Superior temporal gyrus (tissue), 1 donor: ENCODE measurements at regions not wholly inside any gene's neighbourhood (a gene's known extent, or its start where the extent isn't known, plus 50 kb on each side); places are given as distances from the start of the nearest gene placed in this dataset.
"Not testable (repeated sequence)": the region's sequence is repeated elsewhere in the genome, so short reads cannot be mapped to it uniquely, and the experiment has no call there.

ENCODE experiments used
- DNase-seq: peaks from one replicate; pipeline ENCODE4 v3.0.0-alpha.2; 2016; ENCODE audit errors: extremely low spot score

GRCh38 chr3:176193032-176193730, 1004.1 kb downstream of the TBL1XR1 start:
- no peak for DNase-seq

GRCh38 chr3:176190755-176191154, 1006.5 kb downstream of the TBL1XR1 start:
- DNase-seq = no peak

DNA sequence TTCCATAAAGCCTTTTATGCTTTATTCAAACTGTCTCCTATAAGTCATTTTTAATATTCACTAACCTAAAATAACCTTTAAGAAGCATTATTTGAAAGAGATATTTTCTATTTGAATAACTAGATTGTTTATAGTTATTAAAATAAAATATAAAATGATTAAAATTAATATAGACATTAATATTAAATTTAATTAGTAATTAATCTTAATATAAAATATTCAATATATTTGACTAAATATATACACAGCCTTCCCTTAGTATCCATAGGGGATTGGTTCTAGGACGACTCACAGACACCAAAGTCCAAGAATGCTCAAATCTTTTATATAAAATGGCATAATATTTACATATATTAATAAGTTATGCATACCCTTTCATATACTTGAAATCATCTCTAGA, 1014.1 kb downstream of the TBL1XR1 start:
- no peak for DNase-seq

- DNase-seq = no peak
Measured at GRCh38 chr3:176174060-176174459, 1023.2 kb downstream of the TBL1XR1 start.

DNA sequence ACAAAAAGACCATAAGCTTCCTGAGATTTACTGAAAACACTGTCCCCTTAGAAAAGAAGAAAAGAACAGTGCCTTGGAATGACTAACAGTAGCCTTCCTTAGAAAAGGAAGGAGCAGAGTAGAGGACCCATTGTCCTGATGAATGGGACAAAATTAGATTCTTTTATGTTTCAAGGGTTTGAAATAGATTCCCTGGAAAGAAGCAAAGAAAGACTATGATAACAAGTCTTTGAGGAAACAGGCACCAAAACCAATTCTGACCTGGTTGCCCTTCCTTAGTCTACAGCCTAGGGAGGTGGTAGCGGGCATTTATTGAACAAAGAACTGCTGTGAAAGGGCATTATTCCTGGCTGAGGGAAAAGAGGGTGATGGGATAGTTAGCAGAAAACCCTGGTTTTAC, 1024.8 kb downstream of the TBL1XR1 start:
- DNase-seq = no peak

DNA sequence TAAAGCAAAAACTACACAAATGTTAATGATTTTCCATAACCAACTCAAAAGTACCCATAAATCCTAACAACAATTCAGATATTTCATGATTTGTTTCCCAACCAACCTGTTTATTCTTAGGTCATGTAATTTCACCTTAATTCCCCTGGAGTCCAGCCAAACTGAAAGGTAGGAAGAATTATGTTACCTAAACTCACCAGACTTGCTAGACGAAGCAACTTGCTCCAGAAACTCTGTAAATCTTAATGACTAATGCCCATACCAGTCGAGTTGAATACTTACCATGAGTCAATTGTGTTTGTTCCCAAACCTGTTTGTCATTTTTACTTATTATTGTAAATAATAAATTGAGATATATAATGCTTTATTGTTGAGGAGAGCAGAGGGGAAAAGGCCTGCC, 1030.0 kb downstream of the TBL1XR1 start:
- no peak for DNase-seq

- no peak for DNase-seq
Measured at GRCh38 chr3:176160997-176161396, 1036.3 kb downstream of the TBL1XR1 start.

DNA sequence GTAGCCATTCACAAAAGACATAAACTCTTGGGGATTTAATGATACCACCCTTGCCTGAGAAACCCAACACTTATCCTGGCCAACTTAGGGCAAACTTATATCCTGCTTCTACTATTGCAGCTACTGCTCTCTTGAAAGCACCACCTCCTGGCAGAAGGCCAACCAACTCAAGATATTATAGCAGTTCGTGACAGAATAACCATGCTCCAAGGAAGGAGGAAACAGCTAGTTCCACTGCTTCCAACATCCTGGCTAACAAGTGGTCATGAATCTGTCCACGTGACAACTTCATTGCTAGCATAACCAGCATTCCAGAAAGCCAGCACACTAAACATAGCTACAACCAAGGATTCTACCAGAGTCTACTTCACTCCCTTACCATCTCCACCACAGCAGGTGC, 1037.5 kb downstream of the TBL1XR1 start:
- no peak for DNase-seq

GRCh38 chr3:176155012-176155411, 1042.3 kb downstream of the TBL1XR1 start:
- no peak for DNase-seq

GRCh38 chr3:176149567-176149966, 1047.7 kb downstream of the TBL1XR1 start:
- no peak for DNase-seq

DNA sequence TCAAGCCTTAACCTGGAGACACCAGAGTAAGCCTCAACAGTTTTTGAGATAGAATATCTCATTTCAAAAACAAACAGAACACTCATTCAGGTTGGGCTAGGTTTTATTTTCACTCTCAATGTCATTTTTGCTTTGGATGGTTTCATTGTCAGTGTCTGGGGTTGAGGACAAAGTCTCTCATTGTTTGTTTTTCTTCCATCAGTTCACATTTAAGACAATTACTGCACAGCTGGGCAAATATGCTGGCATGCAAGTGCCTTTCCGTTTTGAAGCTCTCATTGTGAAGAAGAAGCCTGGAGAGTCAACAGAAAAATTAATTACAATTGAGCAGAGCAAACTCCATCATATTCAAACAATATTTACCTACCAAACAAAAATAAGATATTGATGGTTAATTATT, 1050.0 kb downstream of the TBL1XR1 start:
- DNase-seq = peak; percentile 80

DNA sequence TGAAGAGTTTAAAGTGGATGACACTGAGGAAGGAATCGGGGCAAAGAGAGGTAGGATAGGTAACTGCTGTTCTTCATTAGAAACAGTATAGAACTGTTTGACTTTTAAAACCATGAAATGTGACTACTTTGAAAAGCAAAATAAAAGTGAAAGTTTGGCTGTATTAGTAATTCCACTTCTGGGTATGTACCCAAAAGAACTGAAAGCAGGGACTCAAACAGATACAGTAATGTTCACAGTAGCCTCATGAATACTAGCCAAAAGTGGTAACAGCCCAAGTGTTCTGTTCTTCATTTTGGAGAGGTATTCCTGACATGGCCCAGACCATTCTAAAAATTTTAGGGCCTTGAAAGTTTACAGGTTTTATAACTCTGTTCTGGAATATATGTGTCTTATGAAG, 1055.4 kb downstream of the TBL1XR1 start:
- DNase-seq = no peak

- DNase-seq = no peak
Measured at GRCh38 chr3:176120507-176120906, 1076.8 kb downstream of the TBL1XR1 start.

- no peak for DNase-seq
Measured at GRCh38 chr3:176119826-176120225, 1077.5 kb downstream of the TBL1XR1 start.

DNA sequence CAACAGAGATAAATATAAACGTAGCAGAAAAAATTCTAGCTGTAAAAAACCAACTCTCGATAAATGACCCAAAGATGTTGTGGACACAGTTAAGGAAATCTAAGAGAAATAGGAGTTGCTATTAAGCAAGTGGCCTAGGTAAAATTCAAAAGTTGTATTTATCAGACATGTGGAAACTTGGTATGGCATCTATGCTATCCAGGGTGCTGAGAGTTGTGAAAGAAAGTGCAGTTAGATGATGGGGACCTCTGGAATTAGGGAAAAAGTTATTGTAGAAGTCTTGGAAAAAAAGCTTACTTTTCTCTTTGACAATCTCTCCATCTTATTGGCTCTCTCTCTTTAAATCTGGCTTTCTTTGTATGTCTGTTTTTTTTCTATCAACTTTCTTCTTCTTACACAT, 1090.9 kb downstream of the TBL1XR1 start:
- no peak for DNase-seq

DNA sequence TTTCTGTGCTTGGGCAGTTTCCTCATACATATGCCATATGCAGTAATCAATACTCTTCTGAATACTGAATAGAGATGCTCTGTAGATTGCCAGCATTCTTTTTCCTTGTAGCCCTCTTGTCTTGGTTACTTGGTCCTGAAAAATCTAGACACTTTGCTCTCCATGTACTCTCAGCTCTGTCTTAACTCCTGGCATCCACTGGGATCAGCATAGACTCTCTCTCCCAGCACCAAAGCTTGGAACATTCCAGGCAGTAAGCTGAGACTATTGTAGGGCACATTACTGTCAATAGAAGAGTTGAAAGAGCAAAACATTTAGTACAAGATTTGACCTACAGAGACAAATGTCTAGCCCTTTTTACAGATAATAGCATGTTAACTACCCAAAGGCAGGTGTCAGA, 1100.3 kb downstream of the TBL1XR1 start:
- DNase-seq = no peak

- DNase-seq = not testable (repeated sequence)
Measured at GRCh38 chr3:176093892-176094291, 1103.4 kb downstream of the TBL1XR1 start.

- no peak for DNase-seq
Measured at GRCh38 chr3:176090727-176091126, 1106.6 kb downstream of the TBL1XR1 start.

DNA sequence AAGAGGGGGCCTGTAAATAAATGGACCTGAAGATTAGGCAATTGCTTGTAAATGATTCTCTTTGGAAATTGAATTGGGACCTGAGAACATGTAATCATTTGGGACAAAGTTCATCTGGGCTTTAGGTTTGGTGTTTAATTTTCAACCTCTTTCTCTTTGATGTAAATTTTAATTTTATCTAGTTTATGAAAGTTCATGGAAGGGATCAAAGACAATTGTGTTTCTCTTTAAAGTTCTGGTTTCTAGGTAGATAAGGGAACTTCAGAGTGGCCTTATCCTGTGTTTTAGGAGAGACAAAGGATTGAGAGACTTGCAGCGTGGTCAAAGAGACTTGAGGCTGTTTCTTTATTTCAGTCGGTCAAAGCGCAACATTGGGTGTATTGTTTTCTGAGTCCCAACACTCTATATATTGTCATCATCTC, 1108.3 kb downstream of the TBL1XR1 start:
- no peak for DNase-seq

DNA sequence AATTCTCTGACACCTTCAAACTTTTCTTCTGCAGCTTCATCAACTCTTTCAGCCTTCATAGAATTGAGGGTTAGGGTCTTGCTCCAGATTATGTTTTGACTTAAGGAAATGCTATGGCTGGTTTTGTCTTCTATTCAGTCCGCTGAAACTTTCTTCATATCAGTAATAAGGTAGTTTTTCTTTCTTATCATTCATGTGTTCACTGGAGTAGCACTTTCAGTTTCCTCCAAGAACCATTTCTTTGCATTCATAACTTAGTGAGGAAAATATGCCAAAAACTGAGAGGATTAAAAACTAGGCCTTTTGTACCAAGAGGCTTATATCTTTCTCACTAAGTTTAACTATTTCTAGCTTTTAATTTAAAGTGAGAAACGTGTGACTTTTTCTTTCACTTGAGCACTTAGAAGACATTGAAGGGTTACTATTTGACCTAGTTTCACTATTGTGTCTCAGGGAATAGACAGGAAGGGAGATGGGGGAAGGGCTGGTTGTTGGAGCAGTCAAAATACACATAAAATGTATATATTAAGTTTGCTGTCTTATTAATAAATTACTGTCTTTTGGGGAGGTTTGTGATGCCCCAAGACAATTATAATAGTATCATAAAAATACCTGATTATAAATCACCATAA, 1110.1 kb downstream of the TBL1XR1 start:
- DNase-seq = no peak

GRCh38 chr3:176079785-176080184, 1117.5 kb downstream of the TBL1XR1 start:
- no peak for DNase-seq

- no peak for DNase-seq
Measured at GRCh38 chr3:176078906-176079305, 1118.4 kb downstream of the TBL1XR1 start.

DNA sequence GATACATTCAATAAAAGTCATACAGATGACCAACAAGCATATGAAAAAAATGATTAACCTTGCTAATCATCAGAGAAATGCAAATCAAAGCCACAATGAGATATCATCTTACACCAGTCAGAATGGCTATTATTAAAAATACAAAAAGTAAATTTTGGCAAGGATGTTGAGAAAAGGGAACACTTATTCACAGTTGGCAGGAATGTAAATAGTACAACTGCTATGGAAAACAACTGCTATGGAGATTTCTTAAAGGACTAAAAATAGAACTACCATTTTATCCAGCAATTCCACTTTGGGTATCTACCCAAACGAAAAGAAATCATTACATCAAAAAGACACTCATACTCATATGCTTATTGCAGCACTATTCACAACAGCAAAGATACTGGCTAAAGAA, 1121.8 kb downstream of the TBL1XR1 start:
- DNase-seq = no peak

GRCh38 chr3:176075046-176075445, 1122.2 kb downstream of the TBL1XR1 start:
- DNase-seq = no peak
